NCI-H774 (cell line): ENCODE measurements at regions not wholly inside any gene's neighbourhood (a gene's known extent, or its start where the extent isn't known, plus 50 kb on each side); places are given as distances from the start of the nearest gene placed in this dataset.
"Not testable (repeated sequence)": the region's sequence is repeated elsewhere in the genome, so short reads cannot be mapped to it uniquely, and the experiment has no call there.

Experiments
- DNase-seq: peaks from one replicate; lab custom pipeline; 2025; lab: John Stamatoyannopoulos, UW

DNA sequence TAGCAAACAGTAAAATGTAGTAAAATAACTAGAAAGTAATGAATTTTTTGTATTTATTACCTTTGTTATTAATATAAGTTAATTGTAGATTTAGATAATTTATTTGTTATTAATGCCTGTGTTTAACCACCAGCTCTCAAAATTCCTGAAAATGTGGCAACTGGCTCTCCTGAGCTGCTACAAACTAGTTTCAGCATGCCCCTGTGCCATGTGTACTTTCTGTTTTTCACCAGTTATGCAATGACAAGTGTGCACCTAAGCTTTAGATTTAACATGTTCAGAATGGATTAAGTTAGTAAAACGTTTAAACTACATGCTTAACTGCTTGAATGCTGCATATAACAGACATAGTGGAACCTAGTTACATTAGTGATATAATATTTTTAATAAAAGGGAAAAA, 88.1 kb downstream of the POSTN start:
- no peak for DNase-seq

DNA sequence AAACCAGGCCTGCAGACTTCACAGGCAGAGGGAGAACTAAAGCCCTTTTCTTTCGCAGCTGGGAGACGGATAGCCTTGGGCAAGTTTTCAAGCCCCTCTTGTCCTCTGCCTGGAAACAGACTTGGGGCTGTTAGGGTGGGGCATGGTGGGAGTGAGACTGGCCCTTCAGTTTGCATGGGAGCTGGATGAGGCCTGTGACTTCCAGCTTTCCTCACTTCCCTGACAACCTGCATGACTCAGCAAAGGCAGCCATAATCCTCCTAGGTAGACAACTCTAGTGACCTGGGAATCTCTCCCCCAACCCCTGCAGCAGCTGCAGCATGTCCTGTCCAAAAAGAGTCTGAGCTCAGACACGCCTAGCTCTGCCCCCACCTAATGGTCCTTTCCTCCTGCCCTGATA, 93.0 kb downstream of the POSTN start:
- no peak for DNase-seq

DNA sequence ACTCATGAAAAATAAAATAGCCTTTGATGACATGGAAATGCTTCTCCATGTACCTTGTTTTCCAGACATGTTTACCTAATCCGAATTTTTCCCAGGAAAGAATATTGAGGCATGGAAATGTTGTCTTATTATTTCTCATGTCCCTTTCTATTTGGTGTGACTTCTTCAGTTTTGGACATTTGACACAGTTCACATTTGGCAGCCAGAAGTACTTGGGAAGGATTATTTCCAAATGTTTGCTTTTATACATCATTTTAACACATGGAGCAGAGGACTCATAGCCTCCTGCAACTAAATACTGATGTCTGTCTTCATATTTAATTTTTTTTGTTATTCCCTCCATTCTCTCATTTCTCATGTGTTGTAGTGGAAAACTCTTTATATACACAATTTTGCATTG, 94.3 kb downstream of the POSTN start:
- no peak for DNase-seq

DNA sequence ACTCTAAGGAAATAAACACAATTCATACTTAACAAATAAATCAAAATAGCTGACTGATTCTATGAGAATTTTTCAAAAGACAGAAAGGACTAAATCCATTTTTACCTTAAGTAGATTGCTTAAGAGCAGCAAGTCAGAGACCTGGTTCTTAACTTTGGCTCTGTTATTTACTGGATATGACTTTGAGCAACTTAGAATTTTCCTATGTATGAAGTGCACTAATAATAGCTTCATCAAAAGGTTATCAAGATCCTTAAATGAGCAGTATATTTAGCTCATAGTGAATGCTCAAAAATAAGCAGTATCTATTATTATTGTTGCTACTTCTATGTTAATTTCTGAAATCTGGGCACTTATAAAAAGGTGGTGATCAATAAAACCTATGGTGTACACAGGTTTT, 95.3 kb downstream of the POSTN start:
- DNase-seq: no peak

DNA sequence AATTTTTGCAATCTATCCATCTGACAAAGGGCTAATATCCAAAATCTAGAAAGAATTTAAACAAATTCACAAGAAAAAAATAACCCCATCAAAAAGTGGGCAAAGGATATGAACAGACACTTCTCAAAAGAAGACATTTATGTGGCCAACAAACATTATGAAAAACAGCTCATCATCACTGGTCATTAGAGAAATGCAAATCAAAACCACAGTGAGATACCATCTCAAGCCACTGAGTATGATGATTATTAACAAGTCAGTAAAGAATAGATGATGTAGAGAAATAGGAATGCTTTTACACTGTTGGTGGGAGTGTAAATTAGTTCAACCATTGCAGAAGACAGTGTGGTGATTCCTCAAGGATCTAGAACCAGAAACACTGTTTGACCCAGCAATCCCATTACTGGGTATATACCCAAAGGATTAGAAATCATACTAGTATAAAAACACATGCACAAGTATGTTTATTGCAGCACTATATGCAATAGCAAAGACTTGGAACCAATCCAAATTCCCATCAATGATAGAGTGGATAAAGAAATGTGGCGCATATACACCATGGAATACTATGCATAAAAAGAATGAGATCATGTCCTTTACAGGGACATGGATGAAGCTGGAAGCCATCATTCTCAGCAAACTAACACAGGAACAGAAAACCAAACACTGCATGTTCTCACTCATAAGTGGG, 96.1 kb downstream of the POSTN start:
- not testable (repeated sequence) for DNase-seq

DNA sequence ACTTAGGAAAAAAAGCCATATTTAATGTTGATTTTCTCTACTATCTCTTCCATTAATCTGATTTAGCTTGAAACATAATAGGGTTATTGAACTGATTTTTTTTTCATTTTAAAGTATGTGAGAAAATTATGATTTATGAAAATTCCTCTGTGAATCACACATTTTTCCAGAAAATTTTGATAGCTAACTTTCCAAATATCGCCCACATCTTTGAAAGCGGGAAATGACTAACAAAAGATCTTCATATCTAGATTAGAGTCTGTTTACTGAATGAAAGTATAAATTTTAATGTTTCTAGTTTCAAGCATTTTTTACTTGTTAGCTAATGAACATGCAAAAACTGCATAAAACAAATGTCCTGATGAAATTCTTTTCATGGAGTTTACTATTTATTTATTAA, 97.4 kb downstream of the POSTN start:
- no peak for DNase-seq

DNA sequence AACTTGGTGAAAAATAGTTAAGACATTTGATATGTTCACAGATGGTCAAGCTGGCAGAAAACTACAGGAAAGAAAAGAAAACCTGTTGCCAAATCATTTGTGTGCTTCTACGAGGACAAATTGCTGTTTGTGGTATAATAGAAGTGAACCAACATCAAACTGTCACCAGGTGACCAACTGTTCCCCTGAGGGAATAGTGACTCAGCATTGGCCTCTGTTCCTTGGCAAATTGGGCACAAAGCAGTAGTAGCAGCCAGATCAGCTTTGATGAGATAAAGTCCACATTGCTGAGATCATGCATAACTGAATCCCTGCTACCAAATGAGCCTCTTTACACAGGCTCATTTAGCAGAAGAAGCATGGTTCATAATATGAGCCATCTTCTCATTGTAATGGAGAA, 103.5 kb downstream of the POSTN start:
- DNase-seq: no peak

DNA sequence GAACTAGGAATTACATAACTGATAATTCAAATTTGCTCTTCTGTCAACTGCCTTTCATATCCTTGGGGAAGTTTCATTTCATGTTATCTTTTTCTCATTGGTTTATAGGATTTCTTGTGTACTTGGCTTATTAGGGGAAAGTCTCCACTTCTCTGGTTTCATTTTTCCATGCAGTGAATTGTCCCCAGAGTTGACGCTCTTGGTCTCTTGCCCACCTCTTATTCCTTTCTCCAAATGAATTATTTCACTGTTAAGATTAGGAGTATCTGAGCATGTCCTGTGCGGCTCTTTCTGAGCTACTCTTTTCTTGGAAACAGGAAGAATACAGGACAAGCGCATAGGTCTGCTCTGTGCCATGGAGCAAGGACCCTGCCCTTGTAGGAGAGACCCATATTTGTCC, 104.8 kb downstream of the POSTN start:
- no peak for DNase-seq

DNA sequence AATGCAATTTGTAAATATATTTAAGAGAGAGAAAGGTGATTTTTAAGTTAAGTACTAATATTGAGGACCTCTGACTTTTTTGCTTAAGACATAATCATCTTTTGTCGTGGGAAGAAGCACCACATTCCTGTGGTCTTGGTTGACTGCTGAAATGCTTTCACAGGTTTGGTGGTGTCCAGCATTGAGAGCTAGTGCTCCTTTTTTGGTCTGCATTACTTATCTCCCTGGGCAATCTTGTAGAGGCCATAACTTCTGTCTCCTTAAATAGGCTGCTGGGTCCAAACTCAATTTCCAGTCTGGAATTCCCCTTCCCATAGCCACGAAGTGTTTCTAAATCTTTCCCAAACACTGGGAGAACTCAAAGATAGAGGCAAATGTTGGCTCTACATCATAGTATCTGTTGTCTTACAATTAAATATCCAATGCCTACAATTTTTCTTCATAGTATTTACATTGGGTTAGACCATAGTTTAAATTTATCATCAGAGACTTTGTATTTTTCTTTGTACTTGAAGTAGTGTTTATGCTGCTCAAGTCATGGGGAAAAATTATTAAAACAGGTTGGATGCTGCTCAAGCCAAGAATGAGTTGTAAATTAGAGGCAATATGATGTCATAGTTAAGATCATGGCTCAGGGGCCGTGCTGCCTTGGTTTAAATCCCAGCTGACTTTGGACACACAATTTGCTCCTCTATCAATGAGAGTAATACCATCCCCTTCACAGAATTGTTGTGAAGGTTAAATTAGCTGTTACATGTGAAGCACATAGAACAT, 105.6 kb downstream of the POSTN start:
- DNase-seq: no peak

DNA sequence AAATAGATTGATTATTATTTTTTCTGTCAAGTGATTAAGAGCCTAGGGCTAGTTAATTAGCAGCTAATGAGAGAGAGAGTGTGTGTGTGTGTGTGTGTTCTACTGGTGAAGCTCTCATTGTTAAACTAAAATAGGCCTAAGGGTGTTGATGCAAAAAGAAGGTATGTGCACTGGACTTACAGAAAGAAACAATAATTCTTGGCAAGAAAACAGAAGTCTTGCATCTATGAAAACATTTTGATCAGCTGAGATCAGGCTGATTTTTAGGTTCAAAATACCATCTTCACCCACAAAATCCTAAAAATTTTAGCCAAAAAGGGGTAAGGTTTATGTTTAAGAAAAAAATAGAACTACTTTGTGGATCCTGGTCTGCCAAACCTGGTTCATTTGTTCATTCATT, 106.5 kb downstream of the POSTN start:
- DNase-seq: no peak

DNA sequence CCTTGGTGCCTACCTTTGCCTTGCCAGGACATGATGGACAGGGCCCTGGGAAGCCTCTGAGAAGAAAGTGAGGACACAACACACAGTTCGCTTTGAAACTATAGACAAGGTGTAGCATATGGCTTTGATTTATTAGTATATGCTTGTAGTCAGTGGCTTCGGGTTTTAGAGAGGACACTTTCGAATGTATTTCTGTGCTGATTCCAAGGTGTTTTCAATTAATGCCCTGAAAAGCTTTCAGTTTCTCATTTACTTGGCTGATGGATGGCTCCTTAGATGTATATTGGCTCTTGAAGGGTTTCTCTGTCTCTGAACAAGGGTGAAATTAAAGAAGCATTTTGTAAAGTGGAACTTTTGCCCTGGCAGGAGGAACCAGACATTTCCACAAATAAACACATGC, 106.9 kb downstream of the POSTN start:
- DNase-seq: no peak

DNA sequence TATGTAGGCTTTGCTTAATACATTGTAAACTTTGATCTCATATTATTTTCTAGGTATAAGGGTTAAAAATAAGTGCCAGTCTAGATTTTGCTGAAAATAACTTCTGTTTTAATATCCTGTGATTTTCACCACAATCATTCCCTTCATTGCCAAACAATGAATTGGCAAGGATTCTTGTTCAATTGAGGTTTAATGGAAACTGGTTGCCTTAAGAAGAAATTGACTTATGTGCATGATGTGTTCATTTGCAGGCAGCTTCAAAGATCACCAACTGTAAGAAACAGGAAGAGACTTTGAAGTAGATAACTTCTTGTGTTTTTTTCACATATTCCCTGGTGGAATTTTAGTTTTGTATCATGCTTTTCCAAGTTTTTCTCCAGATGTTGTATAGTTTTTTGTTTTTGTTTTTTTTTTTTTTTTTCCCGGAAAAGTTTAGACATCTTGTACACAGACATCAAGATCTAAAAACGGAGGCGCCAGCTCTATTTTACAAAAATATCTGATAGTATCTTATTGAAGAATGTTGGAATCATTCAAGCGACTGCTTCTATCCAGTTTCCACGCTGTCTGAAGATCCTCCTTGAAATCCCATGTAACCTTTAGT, 108.3 kb downstream of the POSTN start:
- no peak for DNase-seq

DNA sequence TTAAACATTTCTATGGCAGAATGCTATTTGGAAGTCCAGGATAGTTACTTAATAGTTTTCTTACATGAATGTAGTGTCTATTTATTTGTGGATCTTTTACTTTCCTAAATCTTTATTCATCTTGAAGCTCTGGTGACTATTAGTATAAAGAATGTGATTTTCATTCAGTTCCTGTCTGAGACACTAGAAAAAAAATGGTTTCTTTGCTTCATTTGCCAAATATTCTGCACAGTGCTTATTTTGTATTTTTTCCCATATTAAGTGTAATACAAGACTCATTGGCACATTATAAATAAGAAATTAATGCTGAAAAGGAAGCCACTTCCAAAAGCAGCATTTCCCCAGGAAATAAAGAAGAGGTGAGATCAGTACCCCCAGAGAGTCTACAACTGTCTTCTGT, 109.8 kb downstream of the POSTN start:
- DNase-seq: no peak

DNA sequence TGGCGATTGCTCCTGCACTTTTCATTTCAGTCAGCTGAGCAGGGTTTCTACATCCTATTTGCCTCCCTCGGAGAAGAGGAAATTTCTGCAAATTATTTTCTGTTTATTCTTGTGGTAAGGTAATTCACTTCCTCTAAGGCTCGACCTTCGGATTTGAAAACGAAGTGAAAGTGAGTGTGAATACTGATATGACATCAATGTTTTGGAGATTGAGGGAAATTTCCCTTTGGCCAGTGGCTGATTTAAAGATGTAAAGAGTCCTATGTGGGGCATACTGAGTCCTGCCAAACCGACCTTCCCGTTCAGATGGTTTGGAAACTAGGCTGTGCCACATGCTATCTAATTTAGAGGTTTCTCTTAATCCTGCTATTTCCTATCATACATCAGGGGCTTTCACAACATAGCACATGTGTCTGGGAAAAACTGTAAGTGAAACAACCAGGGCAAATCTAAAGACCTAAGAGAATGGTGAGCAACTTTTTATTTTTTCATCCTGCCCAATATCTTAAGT, 112.3 kb downstream of the POSTN start:
- DNase-seq: no peak

DNA sequence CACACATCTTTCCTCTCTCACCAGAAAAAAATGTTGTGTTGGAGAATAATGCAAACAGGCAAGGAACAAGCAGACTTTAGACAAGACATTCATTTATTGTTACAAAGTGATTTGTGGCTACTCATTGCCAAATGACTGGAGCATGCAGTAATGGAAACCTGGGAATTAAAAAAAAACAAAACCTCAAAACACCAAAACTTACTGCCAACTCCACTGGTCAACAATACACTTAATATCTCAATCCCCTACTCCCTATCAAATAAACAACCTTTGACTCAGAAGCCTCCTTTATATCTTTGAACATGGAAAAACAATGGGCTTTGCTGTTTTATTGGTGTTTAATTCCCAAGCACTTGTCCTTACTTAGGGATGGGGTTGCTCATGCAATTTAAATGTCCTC, 112.8 kb downstream of the POSTN start:
- DNase-seq: no peak

DNA sequence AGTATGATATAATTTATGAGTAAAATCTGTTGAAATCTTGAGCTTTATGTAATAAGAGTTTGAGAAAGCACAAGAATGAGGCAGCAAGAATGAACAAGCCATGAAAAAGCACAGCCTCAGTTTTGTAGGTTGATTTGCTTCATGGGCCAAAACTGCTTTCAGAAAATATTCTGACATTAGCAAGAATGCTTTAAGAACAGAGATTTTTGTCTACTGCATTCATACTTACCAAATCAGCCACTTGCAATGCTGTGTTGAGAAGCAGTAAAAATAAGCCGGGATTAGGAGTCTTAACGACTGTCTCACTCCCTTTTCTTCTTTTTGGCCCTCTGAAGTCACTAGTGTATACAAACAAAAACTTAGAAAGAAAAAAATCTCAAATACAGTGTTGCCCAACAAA, 114.5 kb downstream of the POSTN start:
- no peak for DNase-seq

DNA sequence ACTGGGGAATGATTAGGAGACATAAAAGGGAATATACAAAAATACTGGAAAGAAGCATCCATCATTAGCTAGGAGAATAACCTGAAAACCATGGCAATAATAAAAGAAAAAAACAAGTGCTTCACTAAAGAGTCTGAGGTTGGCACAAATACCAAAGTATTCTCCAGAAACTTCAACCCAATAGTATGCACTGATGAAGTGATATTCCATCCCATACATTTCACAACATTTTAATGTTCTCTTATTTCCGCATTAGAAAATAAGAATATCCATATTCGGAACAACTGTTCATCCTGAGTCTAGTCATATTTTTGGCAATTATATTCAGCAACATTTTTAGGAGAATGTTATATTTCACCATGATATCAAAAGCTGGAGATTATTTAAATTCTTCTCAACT, 116.2 kb downstream of the POSTN start:
- no peak for DNase-seq

DNA sequence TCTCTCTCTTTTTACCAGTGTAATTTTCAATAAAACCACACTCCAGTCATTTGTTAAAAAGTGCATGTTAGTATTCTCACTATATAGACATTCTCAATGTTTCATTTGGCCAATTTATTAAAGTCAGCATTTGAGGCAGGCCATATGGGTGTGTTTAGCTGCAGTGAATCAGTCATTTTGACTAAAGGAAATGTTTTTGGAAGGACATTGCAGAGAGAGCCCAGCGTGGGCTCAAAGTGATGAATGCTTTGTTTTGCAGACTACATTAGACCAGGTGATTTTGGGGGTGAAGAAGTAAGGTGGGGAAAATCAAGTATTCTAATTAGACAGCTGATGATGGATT, 116.7 kb downstream of the POSTN start:
- no peak for DNase-seq

DNA sequence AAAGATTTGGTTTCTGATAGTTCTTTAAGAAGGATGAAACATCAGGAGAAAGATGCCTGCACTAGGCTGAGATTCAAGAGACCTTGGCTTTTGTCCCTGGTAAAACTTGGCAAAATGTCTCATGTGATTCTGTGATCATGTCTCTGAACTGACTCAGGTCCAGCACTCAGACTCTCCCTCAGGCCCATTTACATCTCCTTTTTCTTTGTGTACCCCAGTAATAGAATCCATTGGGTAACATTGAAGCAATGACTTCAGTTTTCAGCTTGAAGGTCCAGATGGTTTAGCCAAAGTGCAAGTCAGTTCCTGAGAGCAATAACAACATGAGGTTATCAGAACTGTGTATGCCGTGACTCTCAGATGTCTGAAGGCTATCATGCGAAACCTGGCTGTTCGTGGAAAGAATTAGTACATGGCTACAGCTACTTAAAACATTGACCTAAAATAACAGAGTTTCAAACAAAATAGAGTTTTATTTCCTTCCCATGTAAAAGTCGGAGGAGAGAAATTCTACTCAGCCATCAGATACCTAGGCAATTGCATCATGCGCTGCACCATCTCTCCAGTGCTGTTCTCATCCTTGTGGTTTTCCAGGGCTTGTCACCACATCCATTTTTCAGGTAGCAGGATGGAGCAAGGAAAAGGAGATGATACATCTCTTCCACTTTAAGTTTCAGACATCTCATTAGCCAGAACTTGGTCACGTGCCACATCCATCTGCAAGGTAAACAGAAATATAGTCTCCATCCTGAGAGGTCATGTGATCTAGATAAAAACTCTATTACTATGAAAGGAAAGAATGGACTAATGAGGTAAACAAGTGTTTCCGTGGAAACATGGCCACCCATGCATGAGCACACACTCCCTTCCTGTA, 117.3 kb downstream of the POSTN start:
- DNase-seq: no peak

DNA sequence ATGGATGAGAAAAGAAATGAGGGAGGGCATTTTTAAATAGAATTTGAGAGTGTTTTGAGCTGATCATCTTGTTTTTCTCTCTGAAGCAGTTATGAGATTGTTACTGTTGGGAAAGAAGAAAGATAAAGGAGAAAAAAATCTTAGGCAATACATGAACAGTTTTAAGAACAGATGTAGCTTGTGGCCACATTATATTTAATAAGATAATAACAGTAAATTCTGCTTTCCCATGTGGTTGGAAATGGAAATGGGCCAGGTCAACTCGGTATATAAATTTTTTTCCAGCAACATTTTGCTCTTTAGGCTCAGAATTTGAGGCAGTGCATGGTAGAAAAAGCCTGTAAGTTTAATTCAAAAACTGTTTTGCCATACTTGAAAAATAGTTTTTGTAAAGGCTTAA, 118.7 kb downstream of the POSTN start:
- no peak for DNase-seq

DNA sequence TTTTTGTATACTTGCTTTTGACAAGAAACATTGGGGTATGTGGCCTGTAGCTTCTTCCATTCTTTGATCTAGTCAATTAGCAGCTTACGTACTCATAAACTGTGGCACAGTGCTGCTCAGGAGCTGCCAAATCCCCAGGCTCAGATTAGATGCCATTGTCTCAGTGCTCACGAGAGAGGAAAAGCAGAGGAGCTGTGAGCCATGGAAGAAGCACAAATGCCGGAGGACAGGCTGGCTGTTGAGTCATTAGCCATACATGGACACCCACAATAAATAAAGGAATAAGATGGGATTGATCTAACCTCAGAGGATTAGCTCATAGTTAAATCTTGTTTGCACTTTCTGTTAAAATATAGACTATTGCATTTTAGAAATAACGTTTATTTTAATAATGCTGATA, 121.7 kb downstream of the POSTN start:
- no peak for DNase-seq

DNA sequence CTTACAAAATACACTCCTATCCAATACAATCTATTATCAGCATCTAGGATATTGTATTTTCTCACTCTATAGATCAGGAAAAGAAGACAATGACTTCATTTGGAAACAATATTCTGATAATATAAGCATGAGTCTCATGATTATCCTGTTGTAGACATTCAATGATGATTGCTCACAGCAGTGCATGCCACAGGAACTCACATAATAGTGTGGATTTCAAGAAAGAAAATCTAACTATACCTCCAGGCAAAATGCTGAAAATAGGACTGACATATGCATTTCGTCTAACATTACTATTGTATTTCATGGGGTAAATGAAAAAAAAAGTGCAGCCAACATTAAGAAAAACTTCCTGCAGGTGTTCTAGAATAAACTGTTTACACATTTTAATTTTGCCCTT, 122.6 kb downstream of the POSTN start:
- no peak for DNase-seq
